NB4 (cell line): ENCODE measurements at regions not wholly inside any gene's neighbourhood (a gene's known extent, or its start where the extent isn't known, plus 50 kb on each side); places are given as distances from the start of the nearest gene placed in this dataset.

Experiments
- CTCF ChIP-seq: IDR thresholded peaks from one replicate; pipeline ENCODE4 v1.5.1; 2012; ENCODE audit warnings: low read depth, low read length
- MAX ChIP-seq: IDR thresholded peaks from 2 replicates; pipeline ENCODE4 v1.6.1; 2011; ENCODE audit warnings: low read depth, low read length
- MYC ChIP-seq: IDR thresholded peaks from 2 replicates; pipeline ENCODE4 v1.6.1; 2011; ENCODE audit warnings: low read depth, low read length
- POLR2A ChIP-seq: IDR thresholded peaks from 2 replicates; pipeline ENCODE4 v1.6.1; 2011; ENCODE audit warnings: mild to moderate bottlenecking; ENCODE audit not compliant: insufficient read length; ENCODE audit errors: extremely low read depth

GRCh38 chr4:149269835-149270234 lies 545.8 kb downstream of the IQCM start:
- TF ChIP-seq POLR2A (no peak), CTCF (no peak), MYC (no peak), MAX (no peak)
